Gastroesophageal sphincter (tissue), 3 donors: ENCODE measurements at regions not wholly inside any gene's neighbourhood (a gene's known extent, or its start where the extent isn't known, plus 50 kb on each side); places are given as distances from the start of the nearest gene placed in this dataset.

Experiments
- EP300 ChIP-seq: sonication (generic); formaldehyde crosslinking; IDR thresholded peaks from one replicate; pipeline ENCODE4 v1.6.1; 2017; ENCODE audit warnings: antibody characterized with exemption, mild to moderate bottlenecking
- TF ChIP-seq, protein P1 (sequence below), 4 experiments: fragments of 200-600 bp in 2 of 4; fragments of 450-650 bp in 2 of 4; sonication (generic) in 1 of 4; IDR thresholded peaks; one replicate each; pipeline ENCODE4 v1.5.1; 2017 to 2019; ENCODE audit warnings: antibody characterized with exemption in 4 of 4, mild to moderate bottlenecking in 2 of 4, moderate library complexity in 2 of 4

DNA sequence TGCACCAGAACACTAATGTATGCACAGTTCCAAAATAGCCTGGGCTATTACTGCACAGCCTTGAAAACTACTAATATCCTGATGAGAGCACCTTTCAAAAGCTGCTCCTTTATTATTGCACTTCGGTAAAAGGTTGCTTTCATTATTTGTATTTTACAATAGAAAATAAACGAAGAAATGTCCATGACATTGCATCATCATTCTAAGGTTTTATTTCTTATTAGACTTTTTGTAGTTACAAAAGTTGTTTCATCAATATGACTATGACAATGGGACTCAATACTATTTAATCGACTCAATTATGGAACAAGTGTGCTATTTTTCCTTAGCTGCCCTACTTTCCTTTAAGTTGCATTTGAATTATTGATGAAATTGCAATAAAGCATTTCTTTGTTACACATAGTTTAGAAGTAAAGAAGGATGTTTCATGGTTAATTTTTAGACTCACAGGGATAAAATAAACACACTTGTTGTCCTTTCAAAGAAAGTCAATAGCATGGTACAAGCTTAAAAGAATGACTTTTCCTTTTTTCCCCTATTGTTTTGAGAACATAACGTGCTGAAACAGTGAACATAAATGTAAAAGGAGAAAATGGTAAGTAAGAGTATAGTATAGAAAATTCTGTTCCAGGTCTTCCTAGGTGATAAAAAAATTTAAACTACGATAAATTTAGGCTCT is 407.6 kb downstream of the BCAT1 start:
- TF ChIP-seq, protein P1, sequence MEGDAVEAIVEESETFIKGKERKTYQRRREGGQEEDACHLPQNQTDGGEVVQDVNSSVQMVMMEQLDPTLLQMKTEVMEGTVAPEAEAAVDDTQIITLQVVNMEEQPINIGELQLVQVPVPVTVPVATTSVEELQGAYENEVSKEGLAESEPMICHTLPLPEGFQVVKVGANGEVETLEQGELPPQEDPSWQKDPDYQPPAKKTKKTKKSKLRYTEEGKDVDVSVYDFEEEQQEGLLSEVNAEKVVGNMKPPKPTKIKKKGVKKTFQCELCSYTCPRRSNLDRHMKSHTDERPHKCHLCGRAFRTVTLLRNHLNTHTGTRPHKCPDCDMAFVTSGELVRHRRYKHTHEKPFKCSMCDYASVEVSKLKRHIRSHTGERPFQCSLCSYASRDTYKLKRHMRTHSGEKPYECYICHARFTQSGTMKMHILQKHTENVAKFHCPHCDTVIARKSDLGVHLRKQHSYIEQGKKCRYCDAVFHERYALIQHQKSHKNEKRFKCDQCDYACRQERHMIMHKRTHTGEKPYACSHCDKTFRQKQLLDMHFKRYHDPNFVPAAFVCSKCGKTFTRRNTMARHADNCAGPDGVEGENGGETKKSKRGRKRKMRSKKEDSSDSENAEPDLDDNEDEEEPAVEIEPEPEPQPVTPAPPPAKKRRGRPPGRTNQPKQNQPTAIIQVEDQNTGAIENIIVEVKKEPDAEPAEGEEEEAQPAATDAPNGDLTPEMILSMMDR (IDR thresholded peaks at IDR 0.05): no peak
- TF ChIP-seq EP300: no peak
